Glutamatergic neuron (in vitro differentiated cells): ENCODE measurements at regions not wholly inside any gene's neighbourhood (a gene's known extent, or its start where the extent isn't known, plus 50 kb on each side); places are given as distances from the start of the nearest gene placed in this dataset.
"Not testable (repeated sequence)": the region's sequence is repeated elsewhere in the genome, so short reads cannot be mapped to it uniquely, and the experiment has no call there.

Source experiments
- DNase-seq: peaks from one replicate; pipeline ENCODE4 v3.0.0; 2022
- H3K27ac Mint-ChIP-seq: one replicate; pipeline ENCODE4 v1.8.0; 2020; ENCODE audit warnings: mild to moderate bottlenecking, mixed read lengths, inconsistent platforms; ENCODE audit not compliant: unreplicated experiment
- H3K27me3 Mint-ChIP-seq: one replicate; pipeline ENCODE4 v1.8.0; 2020; ENCODE audit warnings: mild to moderate bottlenecking, moderate library complexity, mixed read lengths, inconsistent platforms; ENCODE audit not compliant: unreplicated experiment
- H3K36me3 Mint-ChIP-seq: one replicate; pipeline ENCODE4 v1.8.0; 2020; ENCODE audit warnings: mild to moderate bottlenecking, mixed read lengths, inconsistent platforms; ENCODE audit not compliant: unreplicated experiment
- H3K4me1 Mint-ChIP-seq: one replicate; pipeline ENCODE4 v1.8.0; 2020; ENCODE audit warnings: mild to moderate bottlenecking, low read depth, mixed read lengths, inconsistent platforms; ENCODE audit not compliant: unreplicated experiment
- H3K4me3 Mint-ChIP-seq: one replicate; pipeline ENCODE4 v1.8.0; 2020; ENCODE audit warnings: mild to moderate bottlenecking, mixed read lengths, inconsistent platforms; ENCODE audit not compliant: unreplicated experiment
- H3K9me3 Mint-ChIP-seq: one replicate; pipeline ENCODE4 v1.8.0; 2020; ENCODE audit warnings: mild to moderate bottlenecking, moderate library complexity, mixed read lengths, inconsistent platforms; ENCODE audit not compliant: unreplicated experiment
- CTCF ChIP-seq: fragments of 200-600 bp; sonication (generic); IDR thresholded peaks from one replicate; pipeline ENCODE4 v1.5.0; 2021; ENCODE audit not compliant: partially characterized antibody, unreplicated experiment

- H3K4me1 Mint-ChIP-seq: no peaks in the 10 kb centered on the region
- no peaks in the 10 kb centered on the region for H3K9me3 Mint-ChIP-seq
- no peaks in the 10 kb centered on the region for H3K27me3 Mint-ChIP-seq
- no peak overlapping the region for H3K27ac Mint-ChIP-seq
- H3K36me3 Mint-ChIP-seq: no peaks in the 10 kb centered on the region
- no peak for DNase-seq
- H3K4me3 Mint-ChIP-seq: no peak overlapping the region
- no peak for TF ChIP-seq CTCF
Observed at GRCh38 chrY:16653971-16654370, 1226.0 kb downstream of the CDY2B start.

- H3K4me3 Mint-ChIP-seq: no peak overlapping the region
- TF ChIP-seq CTCF: no peak
- H3K27ac Mint-ChIP-seq: no peak overlapping the region
- H3K4me1 Mint-ChIP-seq: no peaks in the 10 kb centered on the region
- no peaks in the 10 kb centered on the region for H3K27me3 Mint-ChIP-seq
- H3K36me3 Mint-ChIP-seq: no peaks in the 10 kb centered on the region
- no peak for DNase-seq
- no peaks in the 10 kb centered on the region for H3K9me3 Mint-ChIP-seq
Observed at GRCh38 chrY:16645991-16646390, 1234.0 kb downstream of the CDY2B start.

DNA sequence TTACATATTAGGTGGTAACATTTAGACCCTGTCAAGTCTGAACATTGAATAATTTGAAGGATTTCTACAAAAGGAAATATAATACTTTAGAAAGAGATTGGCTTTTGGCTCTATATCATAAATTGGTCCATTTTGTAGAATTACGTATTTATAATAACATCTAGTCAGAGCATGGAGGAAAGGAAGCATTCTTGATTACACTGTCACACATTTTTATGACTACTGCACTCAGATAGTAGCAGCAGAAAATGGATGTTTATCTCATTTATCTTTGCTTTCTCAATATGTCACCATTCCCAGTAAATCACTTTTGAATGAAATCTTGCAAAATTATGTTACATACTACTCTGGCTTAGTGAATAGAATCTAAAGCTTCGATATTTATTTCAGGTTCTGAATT is 1234.6 kb downstream of the CDY2B start:
- no peaks in the 10 kb centered on the region for H3K36me3 Mint-ChIP-seq
- no peaks in the 10 kb centered on the region for H3K4me1 Mint-ChIP-seq
- DNase-seq: no peak
- no peaks in the 10 kb centered on the region for H3K27me3 Mint-ChIP-seq
- no peak overlapping the region for H3K4me3 Mint-ChIP-seq
- no peak overlapping the region for H3K27ac Mint-ChIP-seq
- H3K9me3 Mint-ChIP-seq: no peaks in the 10 kb centered on the region
- no peak for TF ChIP-seq CTCF

- H3K4me1 Mint-ChIP-seq: no peaks in the 10 kb centered on the region
- no peaks in the 10 kb centered on the region for H3K36me3 Mint-ChIP-seq
- no peak overlapping the region for H3K27ac Mint-ChIP-seq
- H3K4me3 Mint-ChIP-seq: no peak overlapping the region
- TF ChIP-seq CTCF: no peak
- no peaks in the 10 kb centered on the region for H3K27me3 Mint-ChIP-seq
- no peak for DNase-seq
- H3K9me3 Mint-ChIP-seq: no peaks in the 10 kb centered on the region
Observed at GRCh38 chrY:16644270-16644800, 1235.7 kb downstream of the CDY2B start.

- Mint-ChIP-seq H3K4me1 (no peaks in the 10 kb centered on the region), H3K27ac (no peak overlapping the region), H3K4me3 (no peak overlapping the region), H3K36me3 (no peaks in the 10 kb centered on the region), H3K27me3 (peaks cover 1% of the 10 kb centered on the region), H3K9me3 (no peaks in the 10 kb centered on the region)
- DNase-seq: peak; percentile 16
- no peak for TF ChIP-seq CTCF
Observed at GRCh38 chrY:16639777-16640176, 1240.2 kb downstream of the CDY2B start.

GRCh38 chrY:16638743-16639142 is 1241.3 kb downstream of the CDY2B start:
- H3K36me3 Mint-ChIP-seq, H3K4me1 Mint-ChIP-seq, H3K9me3 Mint-ChIP-seq, H3K27ac Mint-ChIP-seq, DNase-seq, H3K4me3 Mint-ChIP-seq, H3K27me3 Mint-ChIP-seq: not testable (repeated sequence)
